NCI-H2107 treated with DMSO at 0.1 percent for 48 hours (cell line): ENCODE measurements at regions not wholly inside any gene's neighbourhood (a gene's known extent, or its start where the extent isn't known, plus 50 kb on each side); places are given as distances from the start of the nearest gene placed in this dataset.
A peak's percentile ranks its signal among the peaks of the same experiment; 100 is the strongest.
"Not testable (repeated sequence)": the region's sequence is repeated elsewhere in the genome, so short reads cannot be mapped to it uniquely, and the experiment has no call there.

ENCODE experiments used
- DNase-seq: peaks from one replicate; lab custom pipeline; 2025; ENCODE audit not compliant: unreplicated experiment; lab: John Stamatoyannopoulos, UW

DNA sequence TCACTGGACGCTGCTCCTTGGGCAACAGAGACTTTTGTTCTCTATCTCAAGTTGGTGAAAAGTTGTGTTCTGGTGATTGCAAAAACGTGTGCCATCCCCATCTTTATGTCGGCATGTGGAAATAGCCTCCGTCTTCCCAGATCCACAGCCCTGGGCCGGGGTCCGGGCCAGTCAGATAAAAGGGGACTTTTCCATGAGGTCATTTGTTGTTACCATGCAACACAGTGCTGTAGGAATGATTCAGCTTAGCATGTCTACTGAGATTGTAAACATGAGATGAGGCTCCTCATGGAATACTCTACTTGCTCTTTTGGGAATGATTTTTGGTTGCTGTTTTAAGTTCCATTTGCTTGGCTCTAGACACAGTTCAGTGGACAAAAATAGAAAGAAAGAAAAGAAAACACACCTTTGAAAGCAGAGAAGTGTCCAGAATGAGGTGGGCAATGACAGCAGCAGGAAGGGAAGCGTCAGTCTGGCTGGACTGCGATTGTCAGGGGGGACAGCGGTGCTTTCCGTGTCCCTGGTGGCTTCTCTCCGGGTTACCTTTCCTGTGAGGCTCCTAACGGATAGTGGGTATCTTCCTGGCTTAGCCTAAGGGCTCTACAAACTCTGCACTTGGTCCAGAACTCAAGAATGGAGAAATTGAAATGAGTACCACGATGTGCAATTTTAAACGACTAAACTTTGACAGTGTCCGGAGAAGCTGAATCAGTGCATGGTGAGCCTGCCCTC is 91.6 kb downstream of the TEX29 start:
- DNase-seq, result no peak

DNA sequence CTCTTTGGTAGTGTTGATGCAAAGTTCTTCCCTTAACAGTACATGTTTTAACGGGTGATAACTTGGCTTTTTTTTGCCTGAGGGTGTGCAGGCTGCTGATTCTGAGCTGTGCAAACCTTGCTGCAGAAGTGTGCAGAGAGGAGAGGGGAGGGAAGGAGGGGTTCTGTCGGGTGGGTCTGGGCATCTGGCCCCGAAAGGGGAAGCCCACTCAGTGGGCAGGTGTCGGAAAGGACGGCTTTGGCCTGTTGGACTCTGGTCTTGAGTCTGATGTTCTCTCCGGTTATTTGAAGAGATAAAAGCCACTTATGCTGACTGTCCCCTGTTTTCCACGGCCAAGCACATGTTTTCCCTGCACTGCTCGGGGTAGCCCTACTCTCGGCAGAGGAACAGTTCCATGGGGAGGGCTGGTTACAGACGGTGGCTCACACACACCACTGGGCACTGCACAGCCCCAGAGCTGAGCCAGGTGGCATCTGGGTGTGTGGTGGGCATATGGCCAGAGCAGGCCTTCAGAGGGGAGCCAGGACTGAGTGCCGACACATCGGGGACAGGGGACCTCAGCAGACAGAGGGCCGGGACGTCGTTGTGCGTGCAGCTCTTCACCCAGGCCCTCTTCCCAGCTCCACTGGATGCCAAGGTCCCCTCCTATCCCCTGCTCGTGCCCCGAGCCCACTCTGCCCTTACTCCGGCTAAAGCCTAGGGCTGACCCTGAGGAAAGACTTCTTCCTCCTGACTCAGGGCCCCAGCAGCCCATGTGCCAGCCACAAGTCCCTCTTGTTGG is 93.2 kb downstream of the TEX29 start:
- DNase-seq, result no peak

DNA sequence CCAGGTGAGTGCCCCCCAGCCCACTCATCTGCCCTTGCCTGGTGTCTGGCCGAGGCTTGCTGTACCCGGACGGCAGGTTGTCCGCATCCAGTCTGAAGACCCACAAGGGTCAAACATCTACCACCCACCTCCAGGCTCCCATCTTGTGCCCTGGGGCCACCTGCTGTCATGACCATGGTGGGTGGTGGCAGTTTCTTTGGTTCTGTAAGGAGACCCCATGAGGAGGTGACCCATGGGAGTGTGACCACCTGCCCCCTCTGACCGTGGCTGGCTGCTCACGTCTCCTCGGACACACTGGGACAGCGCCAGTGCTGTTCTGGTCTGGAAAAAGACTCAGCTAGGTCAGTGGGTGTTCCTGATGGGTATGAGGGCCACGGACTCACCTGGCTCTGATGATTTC is 93.9 kb downstream of the TEX29 start:
- DNase-seq, result no peak

DNA sequence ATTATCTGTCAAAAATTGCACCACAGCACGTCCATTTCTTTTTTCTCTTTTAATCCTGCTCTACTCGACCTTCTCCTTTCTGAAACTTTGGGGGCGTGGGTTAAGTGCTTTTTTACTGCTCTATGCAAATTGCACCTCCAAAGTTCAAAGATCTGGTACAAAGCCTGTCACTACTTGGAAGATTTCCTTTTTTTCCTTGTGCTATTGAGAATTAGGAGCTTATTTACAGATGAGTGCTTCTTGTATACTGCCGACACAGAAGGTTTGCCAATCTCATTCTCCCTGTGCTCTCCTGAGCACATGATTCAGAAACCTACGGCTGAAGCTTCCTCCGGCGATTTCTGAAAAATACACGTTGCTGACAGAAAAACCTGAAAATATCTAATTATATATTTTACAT is 94.8 kb downstream of the TEX29 start:
- DNase-seq, result no peak

DNA sequence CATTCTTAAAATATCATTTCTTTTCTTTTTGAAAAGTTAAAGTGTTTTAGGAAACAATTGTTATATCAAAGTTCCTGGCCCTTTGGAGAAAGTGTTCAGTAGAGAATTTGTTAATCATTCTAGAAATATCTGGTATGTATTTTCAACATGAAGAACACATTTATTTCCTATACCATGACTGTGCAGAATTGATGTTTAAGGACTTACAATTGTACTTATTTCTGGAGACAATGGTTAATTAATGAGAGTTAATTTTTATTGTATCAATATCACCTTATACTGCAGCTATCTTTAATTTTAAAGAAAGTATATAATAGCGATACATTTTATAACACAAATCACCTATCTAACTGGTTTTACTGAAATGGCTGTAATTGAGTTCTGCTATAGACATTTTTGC is 95.3 kb downstream of the TEX29 start:
- no peak for DNase-seq

DNA sequence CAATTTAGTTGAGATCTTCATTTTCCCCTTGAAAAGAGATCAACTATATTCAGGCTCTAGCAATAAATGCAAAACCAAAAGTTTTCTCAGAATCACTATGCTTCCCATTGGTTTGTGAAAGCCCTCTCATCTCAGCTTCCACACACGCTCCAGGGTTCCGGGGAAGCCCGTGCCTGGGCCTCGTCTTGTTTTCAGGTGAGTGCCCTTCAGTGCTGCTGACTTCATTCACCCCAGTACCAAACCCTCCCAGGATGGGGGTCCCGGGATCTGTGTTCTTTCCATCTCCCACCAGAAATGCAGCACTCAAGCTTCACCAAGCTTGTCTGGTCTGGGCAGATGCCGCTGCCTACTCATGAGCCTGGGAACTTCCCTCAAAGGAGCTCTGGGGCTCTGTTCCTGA is 97.7 kb downstream of the TEX29 start:
- DNase-seq, result no peak

DNA sequence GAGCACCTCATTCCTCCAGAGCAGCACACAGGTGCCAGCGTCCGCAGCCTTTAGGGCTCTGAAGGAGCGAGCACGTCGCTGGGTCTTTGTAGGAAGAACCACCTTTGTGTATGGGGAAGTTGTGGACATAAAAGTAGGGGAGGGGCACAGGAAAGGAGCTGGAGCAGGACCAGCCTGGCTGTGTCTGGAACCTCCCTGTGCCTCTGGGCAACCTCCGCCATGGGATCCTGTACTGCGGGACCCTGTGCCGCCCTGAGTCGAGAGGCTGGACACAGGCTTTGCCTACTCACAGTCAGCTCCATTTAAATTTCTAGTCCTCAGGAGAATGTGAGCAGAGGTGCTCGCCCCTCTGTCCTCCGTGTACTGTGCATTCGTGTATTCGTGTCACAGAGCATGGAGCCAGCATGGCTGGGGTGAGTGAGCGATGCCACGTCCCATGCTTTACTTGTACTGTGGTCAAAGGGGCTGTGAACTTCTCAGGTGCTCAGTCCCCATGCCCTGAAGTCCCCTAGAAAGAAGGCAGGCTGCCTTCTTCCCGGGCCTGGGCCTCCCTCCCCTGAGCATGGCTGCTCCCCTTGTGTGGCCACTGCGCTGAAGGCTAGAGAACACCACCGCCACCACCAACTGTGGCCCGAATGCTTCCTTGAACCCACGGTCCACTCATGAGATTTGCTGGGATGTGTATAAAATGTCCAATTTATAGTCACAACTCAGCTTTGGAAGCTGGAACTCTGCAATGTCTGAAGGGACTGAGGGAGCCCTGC is 99.9 kb downstream of the TEX29 start:
- DNase-seq, result no peak

DNA sequence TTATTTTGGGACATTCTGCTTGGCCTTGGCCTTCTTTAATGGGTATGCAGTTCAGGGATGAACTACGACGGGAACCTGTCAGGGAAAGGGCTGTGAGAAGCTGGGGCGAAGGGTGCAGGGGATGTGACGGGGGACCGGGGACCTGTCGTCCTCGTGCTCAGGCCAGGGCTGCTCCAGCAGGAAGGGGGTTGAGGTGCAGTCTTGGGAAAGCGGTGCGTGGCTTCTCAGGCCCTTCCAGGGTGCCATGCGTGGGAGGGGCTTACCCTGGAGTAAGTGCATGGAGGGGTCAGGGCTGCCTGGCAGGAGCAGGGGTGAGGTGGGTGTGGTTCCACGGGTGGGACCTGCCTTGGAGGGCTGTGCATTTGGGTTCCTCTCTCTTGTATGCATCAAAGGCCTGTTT is 100.8 kb downstream of the TEX29 start:
- DNase-seq, result no peak

DNA sequence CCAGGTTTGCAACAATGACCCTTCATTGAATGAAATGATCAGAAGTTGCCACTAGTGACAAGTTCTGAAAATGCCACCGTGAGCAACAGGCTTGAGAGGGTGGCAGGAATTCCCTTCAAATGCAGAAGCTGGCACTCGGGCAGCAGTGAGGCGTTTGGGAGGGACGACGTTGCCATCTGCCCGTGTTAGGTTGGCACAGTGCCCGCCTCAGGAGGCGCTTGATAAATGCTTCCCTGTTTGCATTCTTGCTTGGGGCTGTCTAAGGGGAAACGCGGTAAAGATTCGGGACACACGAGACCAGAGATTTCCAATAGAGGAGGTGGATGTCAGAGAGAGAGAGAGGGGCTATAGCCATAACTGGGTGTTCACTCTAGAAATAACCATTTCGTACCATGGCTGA is 101.9 kb downstream of the TEX29 start:
- DNase-seq, result no peak

DNA sequence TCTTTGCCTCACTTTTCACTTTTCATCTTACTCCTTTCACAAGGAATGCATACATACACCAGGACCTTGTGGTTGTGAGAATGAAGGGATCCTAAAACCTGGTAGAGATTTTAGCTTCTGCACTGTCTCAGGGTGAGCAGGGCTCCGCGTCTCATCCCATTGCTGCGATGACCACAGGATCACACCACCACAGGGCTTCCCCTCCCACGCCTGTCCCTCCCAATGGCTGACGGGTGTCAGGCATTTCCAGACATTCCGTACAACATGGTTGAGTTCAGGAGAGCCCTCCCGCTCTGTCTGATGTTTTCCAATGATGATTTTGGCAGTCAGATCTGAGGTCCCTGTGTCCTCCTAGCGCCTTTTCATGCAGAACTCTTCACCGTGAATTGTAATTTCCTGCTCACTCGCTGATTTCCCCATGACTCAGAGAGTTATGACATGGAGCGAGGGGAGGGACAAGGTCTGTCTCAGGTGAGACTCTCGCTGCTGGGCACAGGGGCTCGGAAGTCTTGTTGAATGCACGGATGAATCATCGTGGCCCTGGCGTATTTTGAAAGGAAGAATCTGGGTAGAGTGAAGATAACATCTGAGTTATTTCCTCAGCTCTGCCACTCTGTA is 102.8 kb downstream of the TEX29 start:
- no peak for DNase-seq

DNA sequence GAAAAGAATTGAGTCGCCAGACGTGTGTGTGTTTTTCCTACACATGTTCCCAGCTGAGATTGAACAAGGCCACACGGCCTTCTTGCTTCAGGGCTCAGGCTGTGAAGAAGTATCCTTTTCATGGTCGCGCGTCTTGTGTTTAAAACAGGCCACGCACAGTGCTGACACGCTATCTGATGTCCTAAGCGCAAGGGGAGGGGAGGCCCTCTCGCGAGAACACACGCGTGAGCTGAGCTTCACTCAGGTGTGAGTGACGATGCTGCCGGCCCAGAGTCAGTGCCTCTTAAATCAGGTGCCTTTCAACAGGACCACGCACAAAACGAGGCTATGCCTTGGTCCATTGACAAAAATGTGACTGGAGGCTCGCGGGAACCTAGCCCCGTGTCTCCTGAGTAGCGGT is 103.7 kb downstream of the TEX29 start:
- DNase-seq, result no peak

DNA sequence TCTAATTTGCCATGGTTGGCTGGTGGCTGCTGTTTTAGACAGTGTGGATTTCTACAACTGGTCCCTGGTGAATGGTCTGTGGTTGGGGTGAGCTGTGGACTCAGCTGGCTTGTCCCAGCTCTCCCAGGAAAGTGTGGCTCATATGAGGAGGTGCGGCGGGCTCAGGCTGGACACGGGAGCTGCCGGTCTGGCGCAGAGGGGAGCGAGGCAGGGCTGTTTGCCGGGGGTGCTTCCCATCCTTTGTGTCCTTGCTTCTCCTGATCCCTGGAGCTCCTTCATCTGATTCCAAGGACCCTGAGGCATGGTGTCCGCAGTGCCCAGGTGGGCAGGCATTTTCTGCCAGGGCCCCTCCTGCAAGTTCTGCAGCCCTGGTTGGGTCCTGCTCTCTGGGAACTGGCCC is 104.9 kb downstream of the TEX29 start:
- no peak for DNase-seq

DNA sequence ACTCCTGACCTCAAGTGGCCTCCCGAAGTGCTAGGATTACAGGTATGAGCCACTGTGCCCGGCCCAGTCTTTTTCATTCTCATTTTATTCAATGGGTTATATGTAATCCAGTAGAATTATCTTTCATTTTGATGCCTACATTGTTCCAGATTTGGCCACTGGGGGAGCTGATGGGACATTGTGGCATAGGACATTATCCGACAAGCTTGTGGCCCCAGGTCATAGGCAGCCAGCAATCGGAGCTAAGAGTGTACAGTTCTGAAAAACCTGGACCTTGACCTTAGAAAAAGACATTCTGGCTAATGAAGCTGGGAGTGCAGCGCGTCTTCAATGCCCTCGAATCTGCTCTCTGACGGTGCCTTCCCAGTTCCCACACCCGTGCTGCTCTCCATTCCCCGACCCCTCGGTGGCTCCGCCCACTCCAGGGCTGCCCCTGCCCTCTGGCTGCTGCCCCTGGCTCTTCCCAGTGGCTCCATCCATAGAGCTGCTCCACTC is 108.7 kb downstream of the TEX29 start:
- DNase-seq, result no peak

DNA sequence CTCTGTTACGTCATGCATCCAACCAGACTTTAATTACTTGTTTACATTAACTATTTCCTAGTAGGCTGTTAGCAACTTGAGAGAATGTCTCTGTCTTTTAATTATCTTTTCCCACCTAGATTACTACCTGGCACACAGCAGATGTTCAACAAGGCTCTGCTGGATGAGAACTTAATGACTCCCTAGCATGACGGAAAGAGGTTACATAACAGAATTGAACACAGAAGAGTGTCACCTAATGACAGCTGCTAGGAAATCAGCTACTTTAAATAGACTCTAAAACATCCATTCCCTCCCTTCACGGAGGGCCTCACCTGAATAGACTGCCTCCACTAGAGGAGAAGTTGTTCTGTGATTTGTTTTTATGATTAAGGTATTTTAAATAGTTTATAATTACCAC is 110.8 kb downstream of the TEX29 start:
- DNase-seq, result peak; percentile 67

DNA sequence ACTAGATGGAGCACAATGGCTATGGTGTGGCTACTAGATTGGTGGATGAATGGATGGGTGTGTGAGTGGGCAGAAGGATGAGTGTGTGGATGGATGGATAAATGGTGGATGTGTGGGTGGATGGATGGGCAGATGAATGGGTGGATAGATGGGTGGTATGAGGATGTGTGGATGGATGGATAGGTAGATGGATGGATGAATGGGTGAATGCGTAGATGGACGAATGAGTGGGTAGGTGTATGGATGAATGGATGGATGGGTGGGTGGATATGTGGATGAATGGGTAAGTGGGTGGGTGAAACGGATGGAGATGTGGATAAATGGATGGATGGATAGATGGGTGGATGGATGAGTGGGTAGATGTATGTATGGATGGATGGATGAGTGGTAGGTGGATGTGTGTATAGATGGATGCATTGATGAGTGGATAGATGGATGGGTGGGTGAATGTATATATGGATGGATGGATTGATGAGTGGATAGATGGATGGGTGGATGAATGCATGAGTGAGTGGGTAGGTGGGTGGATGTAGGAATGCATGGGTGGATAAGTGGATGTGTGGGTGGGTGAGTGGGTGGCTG is 114.2 kb downstream of the TEX29 start:
- DNase-seq, result no peak

DNA sequence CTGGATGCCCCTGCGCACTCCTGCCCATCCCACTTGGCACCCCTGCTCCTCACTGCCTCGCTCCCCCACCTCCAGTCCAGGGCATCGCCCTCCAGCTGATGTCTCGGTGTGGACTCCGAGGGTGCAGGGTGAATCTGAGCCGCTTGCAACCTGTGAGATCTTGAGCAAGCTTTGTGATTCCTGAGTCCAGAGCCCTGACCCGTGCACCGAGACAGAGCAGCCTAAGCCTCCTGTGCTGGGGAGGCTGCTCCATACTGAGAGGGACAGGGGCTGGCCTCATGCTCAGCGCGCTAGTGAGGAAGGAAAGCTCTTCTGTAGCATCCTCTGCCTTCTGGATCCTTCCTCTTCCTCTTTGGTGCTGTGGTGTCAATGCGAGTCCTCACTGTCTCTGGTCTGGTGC is 116.0 kb downstream of the TEX29 start:
- no peak for DNase-seq

DNA sequence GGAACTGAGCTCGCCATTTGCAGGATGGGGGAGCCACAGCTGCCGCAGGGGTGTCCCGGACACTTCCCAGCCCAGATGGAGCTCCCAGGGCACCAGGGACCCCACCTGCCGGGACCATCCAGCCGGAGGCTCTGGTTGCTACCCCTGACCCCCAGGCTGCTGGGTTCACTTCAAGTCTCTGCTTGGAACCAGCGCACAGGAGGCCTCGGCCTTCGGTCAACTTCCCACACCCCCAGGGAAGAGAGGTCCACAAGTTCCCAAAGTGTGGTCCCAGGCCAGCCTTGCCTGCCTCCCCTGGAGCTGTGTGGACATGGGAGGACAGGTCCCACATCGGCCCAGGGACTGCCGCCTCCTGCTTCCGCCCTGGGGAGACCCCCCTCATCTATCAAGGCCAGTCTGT is 117.0 kb downstream of the TEX29 start:
- DNase-seq, result no peak

DNA sequence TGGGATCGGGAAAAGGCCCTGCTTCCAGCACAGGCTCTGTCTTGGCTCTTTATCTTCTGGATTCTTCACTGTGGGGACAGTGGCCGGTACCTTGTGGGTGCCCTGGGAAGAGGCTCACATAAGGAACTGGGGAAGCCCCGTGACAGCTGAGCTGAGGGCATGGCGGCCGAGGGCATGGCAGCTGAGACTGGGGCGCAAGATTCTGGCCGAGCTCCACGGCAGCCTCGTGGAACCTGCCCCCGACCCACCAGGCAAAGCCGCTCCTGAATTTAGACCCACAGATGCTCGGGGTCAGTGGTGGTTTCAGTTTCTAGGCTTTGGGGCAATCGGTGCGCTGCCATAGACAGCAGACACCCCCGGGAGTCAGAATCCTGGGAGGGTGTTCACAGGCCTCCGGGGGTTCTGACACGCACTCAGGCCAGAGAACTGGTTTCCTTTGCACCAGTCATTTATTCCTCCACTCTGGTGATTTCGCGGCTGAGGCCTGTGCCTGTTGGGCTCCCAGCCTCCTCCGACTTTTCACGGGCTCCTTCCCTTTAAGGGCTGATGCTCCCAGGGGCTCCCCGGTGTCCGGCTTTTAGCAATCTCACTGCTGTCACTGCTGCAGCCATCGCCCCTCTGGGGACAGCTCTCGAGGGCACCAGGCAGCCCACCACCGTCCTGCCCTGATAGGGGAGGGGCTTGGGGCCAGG is 117.6 kb downstream of the TEX29 start:
- no peak for DNase-seq

DNA sequence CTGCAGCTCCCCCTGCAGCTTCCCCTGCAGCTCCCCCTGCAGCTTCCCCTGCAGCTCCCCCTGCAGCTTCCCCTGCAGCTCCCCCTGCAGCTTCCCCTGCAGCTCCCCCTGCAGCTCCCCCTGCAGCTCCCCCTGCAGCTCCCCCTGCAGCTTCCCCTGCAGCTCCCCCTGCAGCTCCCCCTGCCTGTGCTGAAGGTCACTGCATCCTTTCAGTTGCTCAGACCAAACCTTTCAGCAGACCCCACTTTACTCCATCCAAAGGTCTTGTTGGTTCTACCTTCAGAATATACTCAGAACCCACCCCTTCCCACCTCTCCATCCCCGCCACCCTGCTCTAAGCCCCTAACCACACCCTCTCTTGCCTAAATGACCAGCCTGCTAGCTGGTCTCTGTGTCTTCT is 120.0 kb downstream of the TEX29 start:
- not testable (repeated sequence) for DNase-seq

DNA sequence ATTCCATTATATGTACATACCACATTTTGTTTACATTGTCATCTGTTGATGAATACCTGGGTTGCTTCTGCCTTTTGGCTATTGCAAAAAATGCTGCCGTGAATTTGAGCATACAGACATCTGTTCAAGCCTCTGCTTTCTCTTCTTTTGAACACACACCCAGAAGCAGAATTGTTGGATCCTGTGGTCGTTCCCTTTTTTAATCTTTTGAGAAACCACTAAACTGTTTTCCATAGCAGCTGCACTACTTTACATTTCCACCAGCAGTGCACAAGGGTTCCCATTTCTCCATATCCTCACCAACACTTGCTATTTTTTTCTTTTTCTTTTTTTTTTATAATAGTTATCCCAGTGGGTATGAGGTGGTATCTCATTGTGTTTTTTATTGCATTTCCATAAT is 123.5 kb downstream of the TEX29 start:
- DNase-seq, result no peak
